A549 (cell line): ENCODE measurements at regions not wholly inside any gene's neighbourhood (a gene's known extent, or its start where the extent isn't known, plus 50 kb on each side); places are given as distances from the start of the nearest gene placed in this dataset.
A peak's percentile ranks its signal among the peaks of the same experiment; 100 is the strongest.

Source experiments
- ATAC-seq, 2 experiments: fragments of 200-7000 bp in 1 of 2; fragments of >200 bp in 1 of 2; cut with Nextera tagmentation in 1 of 2; cut with Tn5 transposase in 1 of 2; 3 replicates each; pipeline versions ENCODE4 v1.8.0 to v1.9.1; 2018 to 2020; ENCODE audit warnings: mild to moderate bottlenecking in 1 of 2, moderate library complexity in 1 of 2
- CTCF ChIA-PET: fragments of 300-600 bp; sonication (Branson Sonifier 250); formaldehyde crosslinking; extraction: SDS; loops from one replicate; lab custom pipeline; 2021; ENCODE audit warnings: antibody characterized with exemption, inconsistent platforms; lab: Yijun Ruan, JAX
- POLR2A ChIA-PET: fragments of 350-600 bp; formaldehyde crosslinking; extraction: SDS; loops from one replicate; lab custom pipeline; 2021; ENCODE audit warnings: antibody characterized with exemption, inconsistent platforms; lab: Yijun Ruan, JAX
- DNase-seq, 2 experiments: peaks; one replicate each; pipeline versions ENCODE4 v3.0.0 to v3.0.0-alpha.2; 2011 to 2016; ENCODE audit warnings: low read depth in 1 of 2, low spot score in 1 of 2
- FAIRE-seq: peaks from 2 replicates; lab custom pipeline; 2011; peaks lifted over from hg19 to GRCh38; lab: Jason Lieb, UNC
- H3K27ac ChIP-seq, 2 experiments: fragments of >200 bp; sonication (Bioruptor Twin); formaldehyde crosslinking; 3 replicates each; pipeline ENCODE4 v1.5.1; 2016 to 2017
- H3K4me1 ChIP-seq: fragments of >200 bp; sonication (Bioruptor Twin); formaldehyde crosslinking; 3 replicates; pipeline ENCODE4 v1.6.1; 2016
- H3K4me2 ChIP-seq: fragments of >200 bp; sonication (Bioruptor Twin); formaldehyde crosslinking; 3 replicates; pipeline ENCODE4 v1.6.1; 2016
- H3K4me3 ChIP-seq: fragments of >200 bp; sonication (Bioruptor Twin); formaldehyde crosslinking; 3 replicates; pipeline ENCODE4 v1.5.1; 2016
- H3K9me3 ChIP-seq: fragments of >200 bp; sonication (Bioruptor Twin); formaldehyde crosslinking; 3 replicates; pipeline ENCODE4 v1.6.1; 2016
- CBX2 ChIP-seq: fragments of 200-600 bp; sonication (generic); IDR thresholded peaks from 2 replicates; pipeline ENCODE4 v1.6.1; 2016; ENCODE audit warnings: low read depth, mild to moderate bottlenecking, borderline replicate concordance
- CHD2 ChIP-seq: fragments of 150-350 bp; IDR thresholded peaks from 2 replicates; pipeline ENCODE4 v1.6.1; 2014; ENCODE audit warnings: low read length; ENCODE audit not compliant: partially characterized antibody
- CTCF ChIP-seq: fragments of >200 bp; sonication (Bioruptor Twin); formaldehyde crosslinking; IDR thresholded peaks from 3 replicates; pipeline ENCODE4 v1.5.1; 2016
- EHF ChIP-seq: fragments of 250-450 bp; sonication (Bioruptor Pico); IDR thresholded peaks from 2 replicates; pipeline ENCODE4 v1.5.0; 2020; ENCODE audit warnings: mild to moderate bottlenecking
- FOSL2 ChIP-seq, 2 experiments: fragments of 450-650 bp in 1 of 2; fragments of >200 bp in 1 of 2; sonication (Bioruptor Twin) in 1 of 2; formaldehyde crosslinking; IDR thresholded peaks; 2 replicates each; pipeline versions ENCODE4 v1.5.0 to v1.6.1; 2016 to 2020; ENCODE audit warnings: mild to moderate bottlenecking in 1 of 2, moderate library complexity in 1 of 2
- FOXS1 ChIP-seq: fragments of 250-450 bp; sonication (Bioruptor Pico); IDR thresholded peaks from 2 replicates; pipeline ENCODE4 v1.5.0; 2020; ENCODE audit warnings: mild to moderate bottlenecking, moderate library complexity
- GATA3 ChIP-seq: IDR thresholded peaks from 2 replicates; pipeline ENCODE4 v1.6.1; 2012; ENCODE audit warnings: borderline replicate concordance
- HDAC2 ChIP-seq: fragments of 200-600 bp; sonication (generic); IDR thresholded peaks from 2 replicates; pipeline ENCODE4 v1.6.1; 2016
- JUNB ChIP-seq: fragments of >200 bp; sonication (Bioruptor Twin); formaldehyde crosslinking; IDR thresholded peaks from 2 replicates; pipeline ENCODE4 v1.6.1; 2016
- MAZ ChIP-seq: fragments of 150-350 bp; IDR thresholded peaks from 2 replicates; pipeline ENCODE4 v1.6.1; 2014; ENCODE audit warnings: antibody characterized with exemption, low read depth, low read length, borderline replicate concordance
- NFE2L2 ChIP-seq: fragments of 150-350 bp; conservative IDR thresholded peaks from 2 replicates; pipeline ENCODE4 v1.6.1; 2014; ENCODE audit warnings: low read length
- POLR2A ChIP-seq: IDR thresholded peaks from 2 replicates; pipeline ENCODE4 v1.6.1; 2012; ENCODE audit warnings: mild to moderate bottlenecking, low read length
- POLR2AphosphoS2 ChIP-seq: conservative IDR thresholded peaks from 2 replicates; pipeline ENCODE4 v1.6.1; 2012; ENCODE audit warnings: low read length, improper control_type of control experiment, inconsistent platforms
- SREBF2 ChIP-seq: fragments of 450-650 bp; IDR thresholded peaks from 2 replicates; pipeline ENCODE4 v1.6.1; 2014; ENCODE audit warnings: mild to moderate bottlenecking, moderate library complexity
- WGBS: methylation state at CpG from one replicate; pipeline ENCODE4 v1.1.6; 2017; ENCODE audit errors: missing lambda C conversion rate; 5-methylcytosine and 5-hydroxymethylcytosine counted together
- TF ChIP-seq, protein P1 (sequence below): IDR thresholded peaks from 2 replicates; pipeline ENCODE4 v1.6.1; 2012
- TF ChIP-seq, protein P2 (sequence below): IDR thresholded peaks from 2 replicates; pipeline ENCODE4 v1.6.1; 2012; ENCODE audit warnings: low read depth, borderline replicate concordance

- FAIRE-seq, result no peak
- CTCF ChIA-PET, result interaction anchor here (0.7 to 3.0 kb wide), 5 partner anchors 107 to 202 kb away, joined by 3 to 14 read pairs (median 4); no protein-coding TSS in a partner anchor
- Histone ChIP-seq H3K27ac (no peak overlapping the region), H3K4me3 (no peak overlapping the region), H3K4me2 (no peak overlapping the region), H3K9me3 (peaks cover 6% of the 10 kb centered on the region; the same call in 2 of the 3 replicates), H3K4me1 (0 out of 3 replicates have a peak, but pooled peaks cover 9% of the 10 kb centered on the region)
- DNase-seq, result peak in 1 of 2 experiments; percentile 31
- TF ChIP-seq FOSL2 (IDR thresholded peaks at IDR 0.05), result no peak
- TF ChIP-seq FOSL2 (CRISPR knock-in tag; IDR thresholded peaks at IDR 0.05), result peak; percentile 39; the same call in 1 of the 2 replicates
- no peak for TF ChIP-seq GATA3
- TF ChIP-seq, protein P1, sequence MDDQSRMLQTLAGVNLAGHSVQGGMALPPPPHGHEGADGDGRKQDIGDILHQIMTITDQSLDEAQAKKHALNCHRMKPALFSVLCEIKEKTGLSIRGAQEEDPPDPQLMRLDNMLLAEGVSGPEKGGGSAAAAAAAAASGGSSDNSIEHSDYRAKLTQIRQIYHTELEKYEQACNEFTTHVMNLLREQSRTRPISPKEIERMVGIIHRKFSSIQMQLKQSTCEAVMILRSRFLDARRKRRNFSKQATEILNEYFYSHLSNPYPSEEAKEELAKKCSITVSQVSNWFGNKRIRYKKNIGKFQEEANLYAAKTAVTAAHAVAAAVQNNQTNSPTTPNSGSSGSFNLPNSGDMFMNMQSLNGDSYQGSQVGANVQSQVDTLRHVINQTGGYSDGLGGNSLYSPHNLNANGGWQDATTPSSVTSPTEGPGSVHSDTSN, result no peak
- TF ChIP-seq EHF (CRISPR knock-in tag), result no peak
- TF ChIP-seq FOXS1 (CRISPR knock-in tag), result no peak
- no peak for TF ChIP-seq JUNB
- WGBS, result 68% methylated on average over 7 of the region's 7 CpGs
- ATAC-seq, result no peak
- POLR2A ChIA-PET, result no interaction called here
Measured at GRCh38 chr19:33904681-33905080, 108.0 kb downstream of the KCTD15 start.

- POLR2A ChIA-PET, result interaction anchor here (1.2 kb wide), 1 partner anchor 108 kb away, joined by 6 read pairs; no protein-coding TSS in a partner anchor
- Histone ChIP-seq H3K27ac (peak overlapping the region; percentile 51 to 82), H3K9me3 (peaks cover 5% of the 10 kb centered on the region; the same call in 2 of the 3 replicates), H3K4me2 (peak overlapping the region; percentile 86), H3K4me3 (peak overlapping the region; percentile 53), H3K4me1 (0 out of 3 replicates have a peak, but pooled peaks cover 9% of the 10 kb centered on the region)
- ATAC-seq, result no peak
- WGBS, result 71% methylated on average over 26 of the region's 26 CpGs
- DNase-seq, result no peak
- no peak for FAIRE-seq
- TF ChIP-seq SREBF2 (no peak), CHD2 (no peak), NFE2L2 (no peak), POLR2AphosphoS2 (no peak), POLR2A (no peak), HDAC2 (no peak), CTCF (no peak), FOXS1 (CRISPR knock-in tag) (no peak)
- TF ChIP-seq, protein P2, sequence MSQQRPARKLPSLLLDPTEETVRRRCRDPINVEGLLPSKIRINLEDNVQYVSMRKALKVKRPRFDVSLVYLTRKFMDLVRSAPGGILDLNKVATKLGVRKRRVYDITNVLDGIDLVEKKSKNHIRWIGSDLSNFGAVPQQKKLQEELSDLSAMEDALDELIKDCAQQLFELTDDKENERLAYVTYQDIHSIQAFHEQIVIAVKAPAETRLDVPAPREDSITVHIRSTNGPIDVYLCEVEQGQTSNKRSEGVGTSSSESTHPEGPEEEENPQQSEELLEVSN, result no peak
- CTCF ChIA-PET, result interaction anchor here (1.2 to 3.0 kb wide), 3 partner anchors 35 to 127 kb away, joined by 3 to 14 read pairs (median 7); no protein-coding TSS in a partner anchor
Measured at GRCh38 chr19:33905473-33905936, 108.8 kb downstream of the KCTD15 start.

DNA sequence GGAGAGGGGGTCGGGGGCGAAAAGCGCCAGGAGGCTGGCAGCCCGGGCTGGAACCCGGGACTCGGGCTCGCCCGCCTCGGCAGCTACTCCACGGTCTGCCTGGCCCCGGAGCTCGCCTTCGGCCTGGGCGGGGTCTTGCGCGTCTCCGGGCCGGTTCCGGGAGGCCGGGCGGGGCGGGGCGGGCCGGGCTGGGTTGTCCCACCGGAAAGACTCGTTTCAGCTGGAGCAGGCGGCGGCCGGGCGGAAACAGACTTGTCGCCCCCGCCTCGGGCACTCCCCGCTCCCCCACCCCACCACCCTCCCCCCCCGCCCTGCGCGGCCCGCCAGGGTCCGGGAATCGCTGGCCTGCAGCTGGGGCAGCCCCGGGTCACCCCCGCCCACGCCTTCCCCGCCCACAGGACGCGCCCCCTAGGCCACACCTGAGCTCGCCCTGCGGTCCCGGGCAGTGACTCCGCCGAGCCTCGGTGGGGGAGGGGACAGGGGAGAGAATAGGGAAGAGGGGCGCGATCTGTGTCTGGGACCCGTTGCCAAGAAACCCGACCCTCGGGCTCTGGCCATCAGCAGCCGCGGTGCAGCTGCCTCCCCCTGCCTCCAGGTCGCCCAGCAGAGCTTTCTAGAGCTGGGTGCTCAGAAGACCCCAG, 109.4 kb downstream of the KCTD15 start:
- WGBS, result 7% methylated on average over 38 of the region's 60 CpGs
- Histone ChIP-seq H3K4me3 (peak overlapping the region; percentile 53), H3K27ac (peak overlapping the region; percentile 51 to 82), H3K4me2 (peak overlapping the region; percentile 86), H3K4me1 (0 out of 3 replicates have a peak, but pooled peaks cover 9% of the 10 kb centered on the region), H3K9me3 (peaks cover 7% of the 10 kb centered on the region; the same call in 1 of the 3 replicates)
- DNase-seq (peak; percentile 22 to 52), FAIRE-seq (no peak), ATAC-seq (peak; percentile 50 to 76)
- POLR2A ChIA-PET, result interaction anchor here (1.0 to 1.2 kb wide), 2 partner anchors 109 to 228 kb away, joined by 3 to 6 read pairs; no protein-coding TSS in a partner anchor
- TF ChIP-seq MAZ (no peak), HDAC2 (no peak), CHD2 (no peak), CBX2 (no peak)
- CTCF ChIA-PET, result interaction anchor here (0.7 to 3.0 kb wide), 8 partner anchors 24 to 135 kb away, joined by 3 to 14 read pairs (median 4); no protein-coding TSS in a partner anchor
